ENCODE measurements at regions not wholly inside any gene's neighbourhood (a gene's known extent, or its start where the extent isn't known, plus 50 kb on each side); places are given as distances from the start of the nearest gene placed in this dataset.

DNA sequence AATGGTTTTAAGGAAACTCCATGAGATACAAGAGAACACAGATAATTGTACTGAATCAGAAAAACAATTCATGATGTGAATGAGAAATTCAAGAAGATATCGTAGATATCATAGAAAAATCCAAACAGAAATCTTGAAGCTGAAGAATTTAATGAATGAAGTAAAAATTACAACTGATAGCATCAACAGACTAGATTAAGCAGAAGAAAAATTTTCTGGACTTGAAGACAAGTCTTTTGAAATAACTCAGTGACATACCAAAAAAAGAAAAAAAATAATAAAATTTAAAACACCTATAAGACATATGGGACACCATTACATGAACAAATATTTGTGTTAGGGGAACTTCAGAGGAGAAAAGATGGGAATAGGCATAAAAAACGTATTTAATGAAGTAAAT, 122.8 kb upstream of the SYT10 start:
- no peak overlapping the region for H3K4me3 ChIP-seq (ENCODE audit: low read length)
- no peaks in the 10 kb centered on the region for H3K36me3 ChIP-seq (ENCODE audit: insufficient read depth, low read length)
- no peaks in the 10 kb centered on the region for H3K27me3 ChIP-seq (ENCODE audit: insufficient read depth, low read length)
- no peaks in the 10 kb centered on the region for H3K4me1 ChIP-seq (ENCODE audit: insufficient read depth, low read length)
- no peak overlapping the region for H2AFZ ChIP-seq (ENCODE audit: low read depth, low read length)
- peaks cover 6% of the 10 kb centered on the region for H3K9me3 ChIP-seq (ENCODE audit: low read length)

DNA sequence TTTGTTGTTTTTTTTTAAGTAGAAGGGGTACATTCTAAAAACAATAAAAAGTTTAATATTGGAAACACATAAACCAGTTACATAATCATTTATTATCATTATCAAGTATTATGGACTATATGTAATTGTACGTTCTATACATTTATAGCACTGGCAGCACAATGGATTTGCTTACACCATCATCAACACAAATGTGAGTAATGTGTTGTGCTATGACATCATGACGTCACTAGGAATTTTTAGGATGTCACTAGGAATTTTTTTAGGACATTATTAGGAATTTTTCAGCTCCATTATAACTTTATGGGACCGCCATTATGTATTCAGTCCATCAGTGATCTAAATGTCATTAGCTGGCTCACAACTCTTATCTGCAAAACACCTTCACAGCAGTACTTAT, 126.8 kb upstream of the SYT10 start:
- Histone ChIP-seq H3K27me3 (ENCODE audit: insufficient read depth, low read length) (no peaks in the 10 kb centered on the region), H3K4me3 (ENCODE audit: low read length) (no peak overlapping the region), H2AFZ (ENCODE audit: low read depth, low read length) (no peak overlapping the region), H3K9me3 (ENCODE audit: low read length) (peaks cover 8% of the 10 kb centered on the region), H3K36me3 (ENCODE audit: insufficient read depth, low read length) (no peaks in the 10 kb centered on the region), H3K4me1 (ENCODE audit: insufficient read depth, low read length) (no peaks in the 10 kb centered on the region)

DNA sequence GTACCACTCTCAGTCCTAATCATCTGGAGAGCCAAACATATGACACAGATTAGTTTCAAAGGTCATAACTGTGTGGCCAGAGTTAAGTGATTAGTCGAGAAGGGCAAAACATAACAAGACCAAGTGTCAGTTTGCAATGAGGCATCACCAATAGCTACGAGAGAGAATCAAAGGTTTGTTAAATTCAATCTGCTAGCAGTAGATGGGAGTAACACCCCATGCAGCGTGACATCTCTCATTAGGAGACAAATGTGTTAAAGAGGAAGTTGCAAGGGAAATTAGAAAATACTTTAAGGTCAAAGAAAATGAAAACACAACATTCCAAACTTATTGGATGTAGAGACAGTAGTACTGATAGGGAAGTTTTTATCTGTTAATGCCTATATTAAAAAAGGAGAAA, 135.7 kb upstream of the SYT10 start:
- Histone ChIP-seq H3K4me3 (ENCODE audit: low read length) (no peak overlapping the region), H3K4me1 (ENCODE audit: insufficient read depth, low read length) (no peaks in the 10 kb centered on the region), H2AFZ (ENCODE audit: low read depth, low read length) (no peak overlapping the region), H3K36me3 (ENCODE audit: insufficient read depth, low read length) (no peaks in the 10 kb centered on the region), H3K9me3 (ENCODE audit: low read length) (no peaks in the 10 kb centered on the region), H3K27me3 (ENCODE audit: insufficient read depth, low read length) (no peaks in the 10 kb centered on the region)

DNA sequence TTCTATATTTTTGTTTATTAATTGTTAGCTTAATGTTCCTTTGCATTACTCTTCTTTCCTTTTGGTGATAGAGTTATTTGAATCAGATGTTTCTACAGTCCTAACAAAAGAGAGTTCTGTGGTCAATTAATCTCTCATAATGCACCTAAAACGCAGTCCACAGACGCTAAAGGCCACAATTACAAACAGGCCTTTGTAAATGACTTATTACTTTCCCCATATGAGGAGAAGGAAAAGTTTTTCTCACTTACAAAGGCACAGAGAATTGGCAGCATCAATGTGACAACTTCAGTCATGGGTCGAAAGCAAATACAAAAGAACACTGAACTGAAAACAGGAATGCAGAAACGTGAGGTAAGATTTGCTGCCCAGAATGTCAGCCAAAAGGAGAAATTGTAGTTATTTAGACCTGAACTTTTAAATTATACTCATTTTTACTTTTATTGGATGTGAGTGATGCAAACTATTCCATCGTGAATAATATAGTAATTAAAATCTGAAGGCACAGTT, 142.0 kb upstream of the SYT10 start:
- no peaks in the 10 kb centered on the region for H3K36me3 ChIP-seq (ENCODE audit: insufficient read depth, low read length)
- H2AFZ ChIP-seq (ENCODE audit: low read depth, low read length): peak overlapping the region; percentile 37
- H3K9me3 ChIP-seq (ENCODE audit: low read length): no peaks in the 10 kb centered on the region
- H3K4me3 ChIP-seq (ENCODE audit: low read length): no peak overlapping the region
- H3K4me1 ChIP-seq (ENCODE audit: insufficient read depth, low read length): peaks cover 22% of the 10 kb centered on the region
- H3K27me3 ChIP-seq (ENCODE audit: insufficient read depth, low read length): no peaks in the 10 kb centered on the region

DNA sequence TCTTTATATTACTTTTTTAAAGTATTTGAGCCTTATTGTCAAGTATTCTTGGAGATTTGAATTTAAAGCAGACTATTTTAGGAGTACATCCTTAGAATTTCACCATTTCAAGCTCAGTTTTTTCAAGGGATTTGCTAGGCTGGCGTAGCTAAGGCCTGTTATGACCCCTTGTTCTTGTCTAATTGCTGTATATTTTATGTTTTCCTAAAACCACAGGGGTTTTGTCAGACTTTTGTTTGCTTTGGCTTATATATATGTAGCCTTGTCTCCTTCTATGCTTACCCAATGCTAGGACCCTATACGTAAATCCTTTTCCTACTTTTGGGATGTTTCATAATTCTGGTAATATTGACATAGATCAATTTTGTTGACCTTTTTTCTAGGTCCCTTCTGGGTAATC, 147.0 kb upstream of the SYT10 start:
- no peaks in the 10 kb centered on the region for H3K36me3 ChIP-seq (ENCODE audit: insufficient read depth, low read length)
- no peak overlapping the region for H3K4me3 ChIP-seq (ENCODE audit: low read length)
- H3K9me3 ChIP-seq (ENCODE audit: low read length): no peaks in the 10 kb centered on the region
- H2AFZ ChIP-seq (ENCODE audit: low read depth, low read length): no peak overlapping the region
- no peaks in the 10 kb centered on the region for H3K27me3 ChIP-seq (ENCODE audit: insufficient read depth, low read length)
- H3K4me1 ChIP-seq (ENCODE audit: insufficient read depth, low read length): peaks cover 46% of the 10 kb centered on the region

DNA sequence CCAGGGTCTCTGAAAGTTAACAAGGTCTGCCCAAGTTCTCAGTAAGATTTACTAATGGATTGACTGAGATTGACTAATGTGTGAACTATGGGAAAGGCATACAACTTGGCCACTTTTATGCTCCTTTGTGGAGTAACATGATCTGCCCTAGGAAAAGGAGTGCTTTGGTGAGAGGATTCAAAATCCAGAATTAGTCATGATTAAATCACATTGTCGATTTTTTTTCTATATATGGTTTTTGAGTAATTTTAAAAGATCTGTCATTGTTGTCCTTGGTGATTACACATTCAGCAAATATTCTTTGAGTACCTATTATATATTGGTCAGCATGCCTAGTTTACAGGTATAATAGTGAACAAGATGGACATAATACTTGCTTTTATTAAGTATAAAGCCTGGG, 147.7 kb upstream of the SYT10 start:
- Histone ChIP-seq H3K4me3 (ENCODE audit: low read length) (no peak overlapping the region), H2AFZ (ENCODE audit: low read depth, low read length) (no peak overlapping the region), H3K4me1 (ENCODE audit: insufficient read depth, low read length) (peaks cover 38% of the 10 kb centered on the region), H3K27me3 (ENCODE audit: insufficient read depth, low read length) (no peaks in the 10 kb centered on the region), H3K9me3 (ENCODE audit: low read length) (no peaks in the 10 kb centered on the region), H3K36me3 (ENCODE audit: insufficient read depth, low read length) (no peaks in the 10 kb centered on the region)

DNA sequence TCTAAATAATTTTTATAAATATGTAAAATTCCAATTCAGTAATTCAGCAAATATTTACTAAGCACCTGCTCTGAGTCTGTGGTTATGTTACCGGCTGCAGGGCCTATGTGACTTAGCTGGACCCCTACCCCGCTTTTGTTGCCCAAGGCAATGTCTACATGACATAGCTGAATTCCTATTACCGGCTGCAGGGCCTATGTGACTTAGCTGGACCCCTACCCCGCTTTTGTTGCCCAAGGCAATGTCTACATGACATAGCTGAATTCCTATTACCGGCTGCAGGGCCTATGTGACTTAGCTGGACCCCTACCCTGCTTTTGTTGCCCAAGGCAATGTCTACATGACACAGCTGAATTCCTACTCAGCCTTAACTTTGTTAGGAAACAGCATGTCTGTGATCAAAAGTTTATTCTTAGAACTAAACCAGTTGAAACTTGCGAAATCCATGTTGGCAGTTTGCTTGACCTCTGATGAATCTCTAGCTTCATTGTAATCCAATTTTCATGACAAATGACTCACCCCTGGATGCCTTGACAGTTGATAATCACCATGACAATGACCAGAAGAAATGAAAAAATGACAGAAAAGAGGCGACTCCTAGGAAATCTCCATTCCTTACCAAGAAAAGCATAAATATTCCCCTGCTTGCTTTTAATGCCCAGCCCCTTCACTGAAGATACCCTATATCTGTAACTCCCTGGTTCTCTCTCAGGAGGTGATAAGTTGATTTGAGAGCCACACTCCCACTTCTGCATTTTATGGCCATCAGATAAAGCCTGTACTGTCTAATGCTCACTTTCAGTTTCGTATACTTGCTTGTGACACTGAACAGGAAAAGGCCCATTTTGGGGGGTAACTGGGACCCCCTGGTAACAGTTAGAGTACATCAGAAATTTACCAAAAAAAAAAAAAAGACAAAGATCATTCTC, 148.4 kb upstream of the SYT10 start:
- Histone ChIP-seq H3K36me3 (ENCODE audit: insufficient read depth, low read length) (no peaks in the 10 kb centered on the region), H3K4me1 (ENCODE audit: insufficient read depth, low read length) (peaks cover 37% of the 10 kb centered on the region), H2AFZ (ENCODE audit: low read depth, low read length) (no peak overlapping the region), H3K27me3 (ENCODE audit: insufficient read depth, low read length) (no peaks in the 10 kb centered on the region), H3K9me3 (ENCODE audit: low read length) (no peaks in the 10 kb centered on the region), H3K4me3 (ENCODE audit: low read length) (no peak overlapping the region)

DNA sequence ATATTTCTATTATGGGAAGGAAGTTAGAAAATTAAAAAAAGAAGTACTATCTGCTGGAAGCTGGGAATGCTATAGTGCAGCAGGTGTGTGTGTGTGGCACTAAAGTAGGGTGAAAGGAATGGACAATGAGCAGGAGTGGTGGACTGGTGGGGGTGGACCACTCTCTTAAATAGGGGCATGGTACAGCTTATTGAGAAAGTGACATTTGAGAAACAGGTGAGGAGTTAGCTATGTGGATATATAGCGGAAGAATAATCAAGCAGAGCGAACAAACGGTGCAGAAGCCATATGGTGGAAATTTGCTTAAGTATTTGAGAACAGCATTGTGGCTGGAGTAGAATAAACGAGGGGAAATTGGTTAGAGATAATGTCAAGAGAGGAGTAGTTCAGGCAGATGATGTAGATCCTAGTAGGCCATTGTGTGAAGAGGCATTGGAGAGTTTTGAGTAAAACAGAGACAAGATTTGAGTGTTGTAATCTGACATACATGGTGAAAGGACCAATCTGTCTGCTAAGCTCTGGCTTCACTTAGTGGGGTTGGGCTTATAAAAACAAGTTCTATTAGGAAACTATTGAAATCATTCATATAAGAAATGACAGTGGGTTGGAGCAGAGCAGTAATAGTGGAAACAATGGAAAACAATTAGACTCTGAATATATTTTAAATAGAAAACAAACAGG, 149.2 kb upstream of the SYT10 start:
- peaks cover 37% of the 10 kb centered on the region for H3K4me1 ChIP-seq (ENCODE audit: insufficient read depth, low read length)
- H3K9me3 ChIP-seq (ENCODE audit: low read length): no peaks in the 10 kb centered on the region
- H3K4me3 ChIP-seq (ENCODE audit: low read length): no peak overlapping the region
- H3K36me3 ChIP-seq (ENCODE audit: insufficient read depth, low read length): no peaks in the 10 kb centered on the region
- no peaks in the 10 kb centered on the region for H3K27me3 ChIP-seq (ENCODE audit: insufficient read depth, low read length)
- no peak overlapping the region for H2AFZ ChIP-seq (ENCODE audit: low read depth, low read length)

DNA sequence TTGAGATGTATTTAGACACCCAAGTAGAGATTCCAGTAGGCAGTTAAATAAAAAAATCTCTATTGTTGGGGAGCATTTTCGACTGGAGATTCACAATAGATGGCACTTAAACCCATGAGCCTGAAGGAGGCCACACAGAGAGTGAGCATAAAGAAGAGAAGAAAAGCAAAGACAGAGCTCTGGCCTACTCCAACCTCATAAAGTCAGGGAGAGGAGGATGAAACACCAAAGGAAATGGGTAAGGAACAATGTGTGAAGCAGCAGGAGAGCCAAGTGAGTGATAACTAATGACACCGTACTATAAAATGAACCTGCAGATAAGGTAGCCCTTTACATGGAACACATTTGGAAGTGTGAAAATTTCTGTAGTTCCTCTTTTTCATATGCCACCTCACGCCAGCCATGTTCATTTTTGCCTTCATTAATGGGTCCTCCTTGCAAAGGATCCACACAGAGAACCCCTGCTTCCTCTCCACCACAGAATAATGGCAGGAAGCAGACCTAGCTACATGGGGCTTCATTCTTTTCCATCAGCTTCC, 150.0 kb upstream of the SYT10 start:
- H3K27me3 ChIP-seq (ENCODE audit: insufficient read depth, low read length): no peaks in the 10 kb centered on the region
- H3K36me3 ChIP-seq (ENCODE audit: insufficient read depth, low read length): no peaks in the 10 kb centered on the region
- H3K9me3 ChIP-seq (ENCODE audit: low read length): no peaks in the 10 kb centered on the region
- H2AFZ ChIP-seq (ENCODE audit: low read depth, low read length): no peak overlapping the region
- peaks cover 37% of the 10 kb centered on the region for H3K4me1 ChIP-seq (ENCODE audit: insufficient read depth, low read length)
- H3K4me3 ChIP-seq (ENCODE audit: low read length): no peak overlapping the region

DNA sequence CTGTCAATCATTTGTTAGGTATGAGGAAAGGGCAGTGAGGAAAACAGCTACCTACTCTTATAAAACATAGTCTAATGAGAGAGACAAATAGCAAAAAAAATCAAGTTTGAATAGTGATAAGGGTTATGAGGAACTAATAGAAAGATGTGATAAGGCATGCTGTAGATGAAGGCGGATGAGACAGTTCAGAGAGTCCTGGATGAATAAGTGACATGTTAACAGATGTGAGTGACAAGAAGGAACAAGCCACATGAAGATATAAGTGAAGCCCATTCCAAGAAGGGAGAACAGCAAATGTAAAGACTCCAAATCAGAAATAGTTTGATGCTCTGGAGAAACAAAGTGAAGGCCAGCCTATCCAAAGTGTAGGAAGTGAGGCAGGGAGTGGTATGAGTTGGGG, 154.1 kb upstream of the SYT10 start:
- Histone ChIP-seq H3K4me3 (ENCODE audit: low read length) (no peak overlapping the region), H2AFZ (ENCODE audit: low read depth, low read length) (no peak overlapping the region), H3K9me3 (ENCODE audit: low read length) (no peaks in the 10 kb centered on the region), H3K27me3 (ENCODE audit: insufficient read depth, low read length) (no peaks in the 10 kb centered on the region), H3K4me1 (ENCODE audit: insufficient read depth, low read length) (peaks cover 33% of the 10 kb centered on the region), H3K36me3 (ENCODE audit: insufficient read depth, low read length) (no peaks in the 10 kb centered on the region)

DNA sequence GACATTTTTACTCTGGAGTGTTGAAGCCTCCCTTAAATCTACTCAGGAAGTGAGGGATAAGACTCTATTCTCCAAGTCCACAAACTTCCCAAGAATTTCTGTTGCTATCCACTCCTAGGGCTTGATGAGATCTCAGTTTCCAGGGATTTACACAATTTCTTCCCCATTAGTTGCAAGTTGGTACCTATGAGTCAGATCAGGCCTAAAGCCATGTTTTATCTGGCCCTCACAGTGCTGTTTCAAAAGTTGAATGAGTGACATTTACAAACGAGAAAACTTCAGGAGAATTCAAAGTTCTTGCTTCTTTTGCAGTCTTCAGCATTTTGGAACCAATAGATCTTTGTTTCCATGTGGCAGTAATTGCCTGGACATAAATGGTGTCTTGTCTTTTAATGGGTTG, 156.4 kb upstream of the SYT10 start:
- Histone ChIP-seq H3K36me3 (ENCODE audit: insufficient read depth, low read length) (no peaks in the 10 kb centered on the region), H3K27me3 (ENCODE audit: insufficient read depth, low read length) (no peaks in the 10 kb centered on the region), H3K4me1 (ENCODE audit: insufficient read depth, low read length) (peaks cover 16% of the 10 kb centered on the region), H3K9me3 (ENCODE audit: low read length) (no peaks in the 10 kb centered on the region), H3K4me3 (ENCODE audit: low read length) (no peak overlapping the region), H2AFZ (ENCODE audit: low read depth, low read length) (no peak overlapping the region)

DNA sequence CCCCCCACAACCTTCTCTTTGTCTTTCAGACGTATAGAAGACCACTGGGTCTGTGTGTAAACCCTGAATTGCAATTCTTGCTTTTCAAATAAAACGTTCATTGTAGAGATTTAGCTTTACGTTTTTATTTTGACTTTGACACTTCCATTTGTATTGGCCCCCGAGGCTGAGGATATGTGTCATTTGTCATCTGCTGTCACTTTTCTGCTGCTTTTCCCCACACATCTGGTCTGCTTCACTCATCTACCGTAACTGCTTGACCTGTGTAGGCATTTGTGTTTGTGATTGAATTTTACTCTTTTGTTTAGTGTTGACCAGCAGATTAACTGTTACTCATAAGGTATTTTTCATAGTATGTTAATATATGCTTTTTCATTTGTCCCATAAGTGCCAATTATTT, 157.2 kb upstream of the SYT10 start:
- Histone ChIP-seq H2AFZ (ENCODE audit: low read depth, low read length) (no peak overlapping the region), H3K4me1 (ENCODE audit: insufficient read depth, low read length) (peaks cover 20% of the 10 kb centered on the region), H3K27me3 (ENCODE audit: insufficient read depth, low read length) (no peaks in the 10 kb centered on the region), H3K4me3 (ENCODE audit: low read length) (no peak overlapping the region), H3K36me3 (ENCODE audit: insufficient read depth, low read length) (no peaks in the 10 kb centered on the region), H3K9me3 (ENCODE audit: low read length) (no peaks in the 10 kb centered on the region)

DNA sequence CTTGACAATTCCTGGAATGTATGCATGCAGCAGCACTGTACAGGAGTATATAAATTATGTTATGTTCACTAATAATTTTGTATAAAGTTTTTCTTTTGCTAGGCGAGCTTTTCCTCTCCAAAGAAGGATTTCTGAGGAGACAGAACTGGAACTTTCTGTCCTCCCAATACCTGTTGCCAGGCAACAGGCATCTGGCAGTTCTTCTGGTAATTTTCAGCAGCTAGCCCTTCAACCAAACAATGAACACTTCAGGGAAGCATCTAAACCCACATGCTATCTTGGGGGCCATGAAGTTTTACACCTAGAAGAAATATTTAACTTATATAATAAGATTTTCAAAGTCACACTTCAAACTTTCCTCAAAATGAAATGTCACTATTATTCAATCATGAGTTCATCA, 162.9 kb upstream of the SYT10 start:
- Histone ChIP-seq H2AFZ (ENCODE audit: low read depth, low read length) (peak overlapping the region; percentile 23), H3K36me3 (ENCODE audit: insufficient read depth, low read length) (no peaks in the 10 kb centered on the region)

More for the DNA sequence above, 162.9 kb upstream of the SYT10 start:
- Histone ChIP-seq H3K4me1 (ENCODE audit: insufficient read depth, low read length) (peaks cover 33% of the 10 kb centered on the region), H3K27me3 (ENCODE audit: insufficient read depth, low read length) (no peaks in the 10 kb centered on the region), H3K9me3 (ENCODE audit: low read length) (no peaks in the 10 kb centered on the region), H3K4me3 (ENCODE audit: low read length) (no peak overlapping the region)

All from neuron (in vitro differentiated cells).